ENCODE measurements at regions not wholly inside any gene's neighbourhood (a gene's known extent, or its start where the extent isn't known, plus 50 kb on each side); places are given as distances from the start of the nearest gene placed in this dataset.
"Not testable (repeated sequence)": the region's sequence is repeated elsewhere in the genome, so short reads cannot be mapped to it uniquely, and the experiment has no call there.

DNA sequence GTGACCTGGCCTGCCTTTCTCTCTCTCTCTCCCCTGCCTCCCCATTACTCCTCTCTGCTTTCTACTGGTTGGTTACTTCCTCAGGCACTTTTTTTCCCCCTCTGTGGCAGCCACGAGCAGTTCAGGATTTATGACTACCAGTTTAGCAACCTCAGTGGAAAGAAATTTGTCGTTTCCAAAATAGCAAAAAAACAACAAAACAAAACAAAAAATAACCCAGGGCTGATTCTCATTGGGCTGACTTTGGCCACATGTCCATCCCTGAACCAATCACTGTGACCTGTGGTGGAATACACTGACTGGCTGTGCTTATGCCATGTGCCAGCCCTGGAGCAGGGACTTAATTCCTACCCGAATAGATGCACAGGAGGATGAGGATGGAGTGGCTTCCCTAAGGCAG is 137.4 kb downstream of the TFAP2C start:
- no peak for DNase-seq

DNA sequence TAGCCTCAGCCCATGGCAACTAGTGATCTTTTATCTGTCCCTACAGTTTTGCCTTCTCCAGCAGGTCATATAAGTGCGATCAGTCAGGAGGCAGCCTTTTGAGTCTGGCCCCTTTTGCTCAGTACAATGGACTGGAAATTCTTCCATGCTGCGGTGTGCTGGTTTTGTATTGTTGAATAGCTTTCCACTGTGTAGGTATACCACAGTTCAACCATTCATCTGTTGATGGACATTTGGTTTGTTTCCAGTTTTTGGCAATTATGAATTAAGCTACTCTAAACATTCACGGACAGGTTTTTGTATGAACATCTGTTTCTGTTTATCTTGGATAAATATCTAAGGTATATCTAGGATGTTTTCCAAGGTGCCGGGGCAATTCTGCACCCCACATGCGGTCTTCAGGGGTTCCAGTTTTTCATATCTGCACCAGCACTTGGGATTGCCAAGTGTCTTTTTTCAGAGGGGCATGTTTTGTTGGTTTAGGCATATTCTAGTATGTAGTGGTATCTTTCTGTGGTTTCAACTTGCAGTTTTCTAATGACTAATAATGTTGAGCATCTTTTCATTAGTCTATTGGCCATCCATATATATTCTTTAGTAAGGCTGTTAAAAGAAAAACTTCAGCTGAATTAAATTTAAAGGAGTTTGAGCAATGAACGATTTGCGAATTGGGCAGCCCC is 141.0 kb downstream of the TFAP2C start:
- DNase-seq, result no peak

DNA sequence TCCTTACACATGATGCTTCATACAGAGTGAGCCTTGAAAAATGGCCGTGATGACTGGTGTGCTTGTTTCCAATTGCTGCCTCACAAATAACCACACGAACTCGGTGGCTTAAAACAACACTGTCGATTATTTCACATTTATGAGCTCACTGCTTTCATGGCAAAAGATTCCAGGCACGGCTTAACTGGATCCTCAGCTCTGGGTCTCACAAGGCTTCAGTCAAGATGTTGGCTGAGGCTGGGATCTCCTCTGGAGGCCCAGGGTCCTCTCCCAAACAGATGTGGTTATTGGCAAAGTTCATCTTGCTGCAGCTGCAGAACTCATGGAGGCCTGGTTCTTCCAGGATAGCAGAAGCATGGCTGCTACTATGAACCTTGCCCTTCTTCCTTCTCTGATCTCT is 144.6 kb downstream of the TFAP2C start:
- DNase-seq, result no peak

DNA sequence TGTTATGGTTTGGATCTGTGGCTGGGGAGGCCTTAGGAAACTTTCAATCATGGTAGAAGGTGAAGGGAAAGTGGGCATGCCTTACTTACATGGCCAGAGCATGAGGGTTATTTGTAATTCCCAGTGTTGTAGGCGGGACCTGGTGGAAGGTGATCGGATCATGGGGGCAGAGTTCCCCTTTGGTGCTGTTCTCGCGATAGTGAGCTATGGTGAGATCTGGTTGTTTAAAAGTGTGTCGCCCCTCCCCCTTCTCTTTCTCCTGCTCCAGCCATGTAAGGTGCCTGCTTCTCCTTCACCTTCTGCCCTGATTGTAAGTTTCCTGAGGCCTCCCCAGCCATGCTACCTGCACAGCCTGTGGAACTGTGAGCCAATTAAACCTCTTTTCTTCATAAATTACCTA is 145.8 kb downstream of the TFAP2C start:
- DNase-seq, result no peak

DNA sequence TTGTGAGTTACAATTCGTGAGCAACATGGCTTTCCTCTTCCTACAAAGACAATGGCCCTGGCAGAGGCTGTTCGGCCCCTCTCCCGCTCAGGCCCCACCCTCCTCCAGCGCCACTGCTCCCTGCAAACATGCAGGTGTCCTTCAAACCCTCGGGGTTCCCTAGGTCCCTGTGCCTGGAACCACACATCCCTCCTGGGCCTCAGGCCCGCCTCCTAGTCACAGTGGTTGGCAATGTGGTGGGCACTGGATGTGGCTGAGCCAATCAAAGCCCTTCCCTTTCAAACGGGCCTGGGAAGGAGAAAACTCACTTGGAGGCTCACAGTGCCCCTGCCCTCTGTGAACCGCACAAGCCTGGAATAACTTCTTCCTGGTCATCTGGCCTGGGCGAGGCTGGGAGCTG is 147.2 kb downstream of the TFAP2C start:
- no peak for DNase-seq

DNA sequence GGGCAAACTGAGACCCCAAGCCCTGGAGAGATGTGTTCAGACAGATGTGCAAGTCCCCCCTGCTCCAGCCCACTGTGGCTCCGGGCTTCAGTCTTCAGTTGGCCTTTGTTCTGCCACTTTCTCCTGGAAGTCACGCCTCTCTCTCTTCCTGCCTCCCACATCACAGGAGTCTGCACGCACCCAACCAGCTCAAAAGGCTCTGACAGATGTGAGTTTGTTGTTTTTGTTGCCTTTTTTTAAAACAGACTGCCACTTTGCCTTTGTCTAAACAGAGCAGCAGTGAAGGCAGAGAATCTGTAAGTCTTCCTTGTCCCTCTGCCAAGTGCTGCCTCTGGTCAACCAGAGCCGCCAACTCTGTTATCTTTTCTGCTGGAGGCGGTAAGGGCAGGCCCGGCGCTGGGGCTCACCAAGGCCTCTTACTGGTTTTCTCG is 149.7 kb downstream of the TFAP2C start:
- DNase-seq, result no peak

DNA sequence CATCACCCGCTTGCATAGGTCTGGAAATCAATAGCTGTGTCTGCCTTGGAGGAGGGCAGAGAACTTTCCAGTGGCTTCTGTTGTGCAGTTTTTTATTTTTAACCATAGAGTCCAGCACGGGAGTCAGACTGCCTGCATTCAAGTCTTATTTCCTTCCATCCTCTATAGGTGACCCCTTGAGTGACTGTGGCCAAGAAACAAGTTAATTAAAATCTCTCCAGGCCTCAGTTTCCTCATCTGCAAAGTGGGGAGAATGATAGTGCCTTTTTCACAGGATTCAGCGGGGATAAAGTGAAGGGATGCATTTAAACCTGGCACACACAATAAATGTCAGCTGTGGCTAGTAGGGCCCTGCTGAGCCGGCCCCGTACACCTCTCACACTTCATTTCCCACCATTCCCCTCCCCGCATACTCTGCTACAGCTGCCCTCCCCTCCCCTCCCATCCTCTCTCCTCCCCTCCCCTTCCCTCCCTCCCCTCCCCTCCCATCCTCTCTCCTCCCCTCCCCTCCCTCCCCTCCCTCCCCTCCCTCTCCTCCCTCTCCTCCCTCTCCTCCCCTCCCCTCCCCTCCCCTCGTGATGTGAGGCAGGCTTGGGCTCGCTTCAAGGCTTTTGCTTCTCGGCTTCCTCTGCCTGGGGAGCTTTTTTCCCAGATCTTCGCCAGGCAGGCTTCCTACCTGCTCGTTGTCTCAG is 150.5 kb downstream of the TFAP2C start:
- DNase-seq, result no peak

DNA sequence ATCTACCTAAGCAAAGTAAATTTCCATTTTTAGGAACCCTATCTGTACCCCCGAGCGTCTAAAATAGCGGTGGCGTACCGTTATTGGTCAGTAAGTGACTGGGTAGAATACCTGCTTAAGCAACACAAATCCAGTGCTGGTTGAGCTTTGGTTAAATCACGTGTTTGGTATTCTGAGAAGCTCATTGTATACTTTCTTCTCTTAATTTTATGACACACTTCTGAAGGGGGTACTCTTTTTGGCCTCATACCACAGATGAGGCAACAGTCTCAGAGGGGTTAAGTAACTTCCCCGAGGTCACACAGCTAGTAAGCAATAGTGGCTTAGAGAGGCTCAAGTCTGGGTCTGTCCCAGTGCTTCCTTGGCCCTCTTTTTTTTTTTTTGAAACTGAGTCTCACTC is 151.2 kb downstream of the TFAP2C start:
- no peak for DNase-seq

DNA sequence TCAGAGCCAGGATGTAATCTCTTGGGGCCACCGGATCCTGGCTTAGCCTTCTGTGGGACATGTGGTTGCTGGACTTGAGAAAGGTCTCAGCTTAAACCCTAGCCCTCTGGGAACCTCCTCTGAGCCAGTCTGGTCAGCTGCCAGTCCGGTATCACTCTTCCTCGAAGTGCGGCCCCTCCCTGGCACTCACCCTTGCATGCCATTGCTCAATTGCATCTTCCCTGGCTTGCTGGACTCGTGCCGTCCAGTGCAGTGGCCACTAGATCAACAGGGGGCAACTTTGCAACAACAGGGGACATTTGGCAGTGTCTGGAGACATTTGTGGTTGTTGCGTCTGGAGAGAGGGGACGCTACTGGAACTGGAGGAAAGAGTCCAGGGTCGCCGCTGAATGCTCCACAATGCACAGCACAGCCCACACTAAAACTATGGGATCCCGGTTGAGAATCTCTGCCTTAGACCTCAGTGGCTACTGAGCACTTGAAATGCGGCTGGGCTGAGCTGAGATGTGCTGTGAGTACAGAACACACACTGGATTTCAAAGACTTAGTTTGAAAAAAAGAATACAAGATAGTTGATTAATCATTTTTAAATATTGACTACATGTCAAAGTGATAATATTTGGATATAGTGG is 152.1 kb downstream of the TFAP2C start:
- DNase-seq, result no peak

DNA sequence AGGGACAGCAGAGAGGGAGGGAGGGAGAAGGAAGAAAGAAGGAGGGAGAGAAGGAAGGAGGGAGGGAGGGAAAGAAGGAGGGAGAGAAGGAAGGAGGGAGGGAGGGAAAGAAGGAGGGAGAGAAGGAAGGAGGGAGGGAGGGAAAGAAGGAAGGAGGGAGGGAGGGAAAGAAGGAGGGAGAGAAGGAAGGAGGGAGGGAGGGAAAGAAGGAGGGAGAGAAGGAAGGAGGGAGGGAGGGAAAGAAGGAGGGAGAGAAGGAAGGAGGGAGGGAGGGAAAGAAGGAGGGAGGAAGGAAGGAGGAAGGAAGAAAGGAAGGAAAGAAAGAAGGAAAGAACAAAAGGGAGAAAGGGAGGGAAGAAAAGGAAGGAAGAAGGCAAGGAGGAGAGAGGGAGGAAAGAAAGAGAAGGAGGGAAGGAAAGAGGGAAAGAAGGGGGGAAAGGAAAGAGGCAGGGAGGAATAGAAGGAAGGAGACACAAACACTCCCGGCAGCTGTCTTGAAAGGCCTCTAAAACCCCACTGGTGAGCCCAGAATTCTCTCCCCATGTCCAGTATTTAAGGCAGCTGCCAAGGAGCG is 153.0 kb downstream of the TFAP2C start:
- not testable (repeated sequence) for DNase-seq

DNA sequence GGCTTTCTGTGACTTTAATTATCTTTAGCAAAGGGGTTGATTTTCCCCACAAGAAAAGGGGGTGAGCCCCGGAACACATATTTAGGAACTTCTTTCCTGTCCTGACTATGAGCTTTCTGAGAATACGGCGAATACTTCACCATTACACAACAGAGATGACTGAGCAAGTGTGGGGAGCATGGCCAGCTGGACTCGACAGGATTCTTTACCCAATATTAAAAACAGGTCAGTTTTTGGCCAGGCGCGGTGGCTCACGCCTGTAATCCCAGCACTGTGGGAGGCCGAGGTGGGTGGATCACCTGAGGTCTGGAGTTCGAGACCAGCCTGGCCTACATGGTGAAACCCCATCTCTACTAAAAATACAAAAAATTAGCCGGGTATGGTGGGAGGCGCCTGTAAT is 153.7 kb downstream of the TFAP2C start:
- not testable (repeated sequence) for DNase-seq

DNA sequence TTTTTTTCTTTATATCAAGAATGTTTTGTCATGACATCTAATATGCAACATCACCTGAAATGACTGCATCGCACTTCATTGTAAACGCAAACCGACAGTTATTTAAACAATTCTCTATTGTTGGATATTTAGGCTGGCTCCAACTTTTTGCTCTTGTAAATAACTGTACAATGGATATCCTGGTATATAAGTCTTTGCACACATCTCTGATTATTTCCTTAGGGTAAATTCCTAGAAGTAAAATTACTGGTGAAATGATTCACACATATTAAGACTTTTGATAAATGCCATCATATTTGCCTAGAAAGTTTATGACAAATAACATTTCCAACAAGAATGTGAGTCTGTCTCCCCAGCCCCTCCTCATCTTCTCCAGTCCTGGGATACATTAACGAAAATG is 154.7 kb downstream of the TFAP2C start:
- DNase-seq, result no peak

DNA sequence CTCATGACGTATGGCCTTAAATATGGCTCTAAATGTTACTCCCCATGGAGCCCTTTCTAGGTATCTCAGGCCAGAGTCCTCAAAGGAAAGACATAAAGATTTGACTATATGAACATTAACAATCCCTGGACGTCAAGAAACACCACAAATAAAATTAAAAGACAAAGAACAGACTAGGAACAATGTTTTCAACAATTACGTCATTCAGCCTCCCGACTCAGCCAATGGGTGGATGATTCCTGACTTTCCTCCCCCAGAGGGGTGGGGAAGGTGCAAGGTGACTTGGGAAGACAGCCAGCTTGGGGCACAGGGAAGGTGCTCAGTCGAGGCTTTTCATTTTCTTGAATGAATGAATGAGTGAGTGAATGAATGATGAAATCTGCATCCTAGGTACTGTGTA is 157.4 kb downstream of the TFAP2C start:
- DNase-seq, result no peak

DNA sequence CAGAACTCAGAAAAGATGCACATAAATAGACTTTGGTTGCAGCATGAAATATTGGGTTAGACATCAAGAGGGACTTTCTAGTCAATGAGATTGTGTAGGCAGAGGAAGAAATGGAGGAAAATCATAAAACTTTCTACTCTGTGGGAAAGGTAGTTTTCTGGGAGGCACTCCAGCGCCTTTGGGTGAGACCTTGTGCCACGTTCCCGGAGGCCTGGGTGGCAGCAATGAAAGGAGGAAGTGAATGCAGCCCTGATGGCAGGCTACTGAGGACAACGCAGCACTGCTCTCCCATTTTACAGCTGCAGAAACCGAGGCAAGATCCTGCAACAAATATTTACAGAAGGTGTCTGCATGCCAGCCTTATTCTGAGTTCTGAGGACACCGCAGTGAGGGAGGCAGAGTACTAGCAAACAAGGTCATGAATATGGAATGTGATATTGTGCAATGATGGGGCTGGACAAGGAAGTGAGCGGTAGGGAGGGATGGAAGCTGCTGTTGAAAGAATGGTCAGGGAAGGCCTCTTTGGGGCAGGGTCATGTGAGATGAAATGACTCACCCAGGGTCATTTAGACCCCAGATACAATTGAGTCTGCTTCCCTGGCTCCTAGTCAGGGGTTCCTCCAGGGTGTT is 159.1 kb downstream of the TFAP2C start:
- no peak for DNase-seq

DNA sequence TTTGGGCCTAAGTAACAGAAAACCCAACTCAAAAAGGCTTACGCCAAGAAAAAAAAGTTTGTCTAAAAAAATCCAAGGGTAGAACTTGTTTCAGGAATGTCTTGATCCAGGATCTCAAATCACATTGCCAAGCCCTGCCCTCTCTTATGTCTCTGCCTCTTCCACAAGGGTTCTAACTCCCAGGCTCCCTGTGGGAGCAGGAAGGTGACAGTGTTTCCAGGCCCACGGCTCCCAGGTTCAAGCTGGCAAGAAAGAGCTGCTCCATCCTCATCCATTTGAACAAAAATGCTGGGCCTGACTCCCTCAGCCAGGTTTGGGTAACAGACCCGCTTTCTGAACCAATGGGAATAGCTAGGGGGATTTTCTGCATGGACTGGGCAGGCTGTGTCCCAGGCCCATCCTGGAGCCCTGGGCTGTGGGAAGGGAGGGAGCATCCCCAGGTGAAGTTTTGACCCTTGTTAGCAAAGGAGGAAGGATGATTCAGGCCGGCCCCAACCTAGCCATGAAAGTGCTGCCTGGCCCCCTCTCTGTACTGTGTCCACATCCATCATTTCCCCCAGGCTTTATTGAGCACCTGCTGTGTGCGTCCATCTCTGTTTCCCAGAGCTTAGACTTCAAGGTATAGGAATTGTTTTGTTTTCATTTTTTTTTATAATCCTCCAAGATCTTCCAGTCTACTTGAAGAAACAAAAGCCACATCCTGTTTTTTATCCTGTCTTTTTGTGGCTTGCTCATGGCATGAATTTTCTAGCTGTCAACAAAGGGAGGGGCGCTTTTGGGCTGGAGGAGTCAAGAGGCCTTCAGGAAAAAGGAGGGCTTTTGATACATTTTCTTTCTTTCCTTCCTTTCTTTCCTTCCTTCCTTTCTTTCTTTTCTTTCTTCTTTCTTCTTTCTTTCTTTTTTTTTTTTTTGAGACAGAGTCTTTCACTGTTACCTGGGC is 159.8 kb downstream of the TFAP2C start:
- no peak for DNase-seq

DNA sequence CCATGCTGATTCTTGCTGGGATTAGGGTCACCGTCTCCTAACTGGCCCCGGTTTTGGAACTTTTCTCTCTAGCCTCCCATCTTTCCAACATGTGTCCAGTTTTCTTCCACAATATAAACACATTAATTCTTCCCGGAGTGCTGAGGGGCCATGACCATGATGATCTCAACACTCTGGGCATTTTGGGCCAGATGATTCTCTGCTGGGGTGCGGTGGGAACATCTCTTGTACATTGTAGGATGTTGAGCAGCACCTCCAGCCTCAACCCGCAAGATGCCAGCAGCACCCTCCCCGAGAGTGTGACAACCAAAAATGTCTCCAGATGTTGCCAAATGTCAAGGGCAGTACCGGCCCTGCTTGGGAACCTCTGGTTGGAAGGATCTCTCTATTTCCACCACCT is 164.8 kb downstream of the TFAP2C start:
- no peak for DNase-seq

DNA sequence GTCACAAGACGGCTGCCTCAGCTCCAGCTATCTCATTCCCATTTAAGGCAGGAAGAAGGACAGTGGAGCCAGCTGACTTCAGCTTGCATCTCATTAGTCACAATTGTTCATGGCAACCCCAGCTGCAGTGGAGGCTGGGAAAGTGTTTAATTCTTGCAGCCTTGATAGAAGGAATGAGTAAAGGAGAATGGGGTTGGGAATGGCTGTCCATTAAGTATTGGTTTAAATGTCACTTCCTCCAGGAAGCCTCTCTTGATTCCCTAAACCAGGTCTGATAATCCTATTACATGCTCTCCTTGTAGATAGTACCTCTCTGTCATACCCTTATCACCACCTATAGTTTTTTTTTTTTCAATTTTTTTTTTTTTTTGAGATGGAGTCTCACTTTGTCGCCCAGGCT is 166.4 kb downstream of the TFAP2C start:
- DNase-seq, result no peak

DNA sequence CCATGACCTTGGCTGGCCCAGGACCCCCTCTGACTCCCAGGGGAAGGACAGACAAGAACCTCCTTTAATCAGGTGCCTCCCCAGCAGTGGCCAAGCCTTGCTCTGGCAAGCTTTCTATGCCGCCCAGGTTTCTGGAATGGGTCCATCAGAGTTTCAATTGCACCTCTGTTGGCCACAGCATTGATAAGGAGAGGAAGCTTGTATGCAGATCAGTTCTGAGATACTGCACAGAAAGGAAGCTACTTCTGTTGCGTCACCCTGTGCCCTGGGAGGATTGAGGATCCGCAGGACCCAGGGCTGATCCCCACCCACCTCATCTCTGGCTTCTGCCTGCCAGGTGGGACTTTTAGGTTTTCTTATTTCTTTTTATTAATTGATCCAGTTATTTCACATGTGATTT is 167.2 kb downstream of the TFAP2C start:
- DNase-seq, result no peak

DNA sequence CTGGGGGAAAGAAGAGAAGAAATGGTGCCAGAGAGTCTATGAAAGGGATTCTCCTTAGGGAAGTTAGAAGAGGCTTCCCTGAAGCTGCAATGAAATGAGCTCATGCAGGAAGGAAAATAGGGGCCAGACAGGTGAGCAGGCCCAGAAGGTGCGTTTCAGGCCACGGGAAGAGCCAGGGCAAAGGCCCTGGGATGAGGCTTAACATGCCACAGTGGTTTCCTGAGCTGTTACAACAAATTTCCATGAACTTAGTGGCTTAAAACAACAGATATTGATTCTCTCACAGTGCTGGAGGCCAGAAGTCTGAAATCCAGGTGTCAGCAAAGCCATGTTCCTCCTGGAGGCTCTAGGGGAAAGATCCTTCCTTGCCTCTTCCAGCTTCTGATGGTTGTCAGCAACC is 167.9 kb downstream of the TFAP2C start:
- no peak for DNase-seq

DNA sequence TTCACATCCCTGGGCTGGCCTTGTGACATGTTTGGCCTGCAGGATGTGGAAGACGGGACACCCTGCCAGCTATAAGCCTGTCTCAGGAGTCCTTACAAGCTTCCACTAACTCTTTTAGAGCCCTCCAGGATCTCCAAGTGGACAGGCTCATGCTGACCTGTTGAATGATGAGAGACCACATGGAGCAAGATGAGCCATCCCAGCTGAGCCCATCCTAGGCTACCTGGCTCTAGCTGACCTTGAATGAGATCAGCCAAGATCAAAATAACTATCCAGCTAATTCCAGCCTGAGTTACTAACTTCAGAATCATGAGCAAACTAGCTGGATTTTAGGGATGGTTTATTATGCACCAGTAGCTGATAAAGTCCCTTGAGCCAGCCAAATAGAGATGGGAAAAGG is 169.5 kb downstream of the TFAP2C start:
- no peak for DNase-seq

DNA sequence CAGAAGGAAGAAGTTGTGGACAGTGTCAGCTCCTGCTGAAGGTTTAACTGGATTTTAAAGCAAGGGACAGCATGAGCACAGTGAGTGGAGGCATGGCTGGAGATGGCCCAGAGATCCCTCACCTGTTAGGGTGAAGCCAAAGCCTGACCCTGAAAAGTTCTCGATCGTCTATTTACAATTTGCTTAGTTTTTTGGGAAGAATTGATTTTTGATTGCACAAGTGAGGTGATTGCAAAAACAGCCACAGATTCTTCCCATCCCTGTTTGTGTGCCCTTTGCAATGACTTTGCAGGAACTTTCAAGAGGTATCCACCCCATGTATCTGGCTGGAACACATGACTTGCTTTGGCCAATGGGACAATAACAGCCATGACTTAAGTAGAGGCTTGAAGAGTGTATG is 170.1 kb downstream of the TFAP2C start:
- no peak for DNase-seq
